GM10266 (cell line): ENCODE measurements at regions not wholly inside any gene's neighbourhood (a gene's known extent, or its start where the extent isn't known, plus 50 kb on each side); places are given as distances from the start of the nearest gene placed in this dataset.

Experiments
- DNase-seq: peaks from one replicate; pipeline ENCODE4 v3.0.0; 2012; ENCODE audit errors: extremely low spot score
- TF ChIP-seq, protein P1 (sequence below): IDR thresholded peaks from 2 replicates; pipeline ENCODE4 v1.5.1; 2012; ENCODE audit warnings: mild to moderate bottlenecking, low read depth; ENCODE audit not compliant: control insufficient read depth, insufficient read depth; ENCODE audit errors: missing control alignments

- DNase-seq, result no peak
- TF ChIP-seq, protein P1, sequence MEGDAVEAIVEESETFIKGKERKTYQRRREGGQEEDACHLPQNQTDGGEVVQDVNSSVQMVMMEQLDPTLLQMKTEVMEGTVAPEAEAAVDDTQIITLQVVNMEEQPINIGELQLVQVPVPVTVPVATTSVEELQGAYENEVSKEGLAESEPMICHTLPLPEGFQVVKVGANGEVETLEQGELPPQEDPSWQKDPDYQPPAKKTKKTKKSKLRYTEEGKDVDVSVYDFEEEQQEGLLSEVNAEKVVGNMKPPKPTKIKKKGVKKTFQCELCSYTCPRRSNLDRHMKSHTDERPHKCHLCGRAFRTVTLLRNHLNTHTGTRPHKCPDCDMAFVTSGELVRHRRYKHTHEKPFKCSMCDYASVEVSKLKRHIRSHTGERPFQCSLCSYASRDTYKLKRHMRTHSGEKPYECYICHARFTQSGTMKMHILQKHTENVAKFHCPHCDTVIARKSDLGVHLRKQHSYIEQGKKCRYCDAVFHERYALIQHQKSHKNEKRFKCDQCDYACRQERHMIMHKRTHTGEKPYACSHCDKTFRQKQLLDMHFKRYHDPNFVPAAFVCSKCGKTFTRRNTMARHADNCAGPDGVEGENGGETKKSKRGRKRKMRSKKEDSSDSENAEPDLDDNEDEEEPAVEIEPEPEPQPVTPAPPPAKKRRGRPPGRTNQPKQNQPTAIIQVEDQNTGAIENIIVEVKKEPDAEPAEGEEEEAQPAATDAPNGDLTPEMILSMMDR, result no peak
Observed at GRCh38 chr4:114479595-114479994, 119.0 kb upstream of the UGT8 start.

GRCh38 chr4:114481856-114482255 lies 116.8 kb upstream of the UGT8 start:
- TF ChIP-seq, protein P1, result no peak
- no peak for DNase-seq

- DNase-seq, result no peak
- TF ChIP-seq, protein P1, result no peak
Observed at GRCh38 chr4:114487101-114487500, 111.5 kb upstream of the UGT8 start.

GRCh38 chr4:114488301-114488982 lies 110.2 kb upstream of the UGT8 start:
- DNase-seq, result no peak
- TF ChIP-seq, protein P1, result no peak

DNA sequence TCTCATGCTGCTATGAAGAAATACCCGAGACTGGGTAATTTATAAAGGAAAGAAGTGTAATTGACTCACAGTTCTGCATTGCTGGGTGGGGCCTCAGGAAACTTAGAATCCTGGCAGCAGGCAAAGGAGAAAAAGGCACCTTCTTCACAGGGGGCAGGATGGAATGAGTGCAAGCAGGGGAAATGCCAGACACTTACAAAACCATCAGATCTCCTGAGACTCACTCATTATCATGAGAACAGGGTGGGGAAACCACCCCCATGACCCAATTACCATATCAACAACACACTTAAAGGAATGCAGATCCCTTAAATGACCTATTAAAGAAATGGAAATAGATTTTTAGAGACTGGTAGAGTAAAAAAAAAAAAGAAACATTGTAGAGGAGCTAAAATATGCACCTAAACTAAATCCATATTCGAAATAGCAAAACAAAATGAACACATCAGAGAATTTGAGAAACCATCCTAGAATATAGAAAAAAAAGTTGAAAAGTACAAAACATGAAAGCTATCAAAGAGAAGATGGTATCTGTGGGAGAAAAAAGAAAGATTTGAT lies 104.3 kb upstream of the UGT8 start:
- TF ChIP-seq, protein P1, result no peak
- no peak for DNase-seq

- TF ChIP-seq, protein P1, result no peak
- DNase-seq, result no peak
Observed at GRCh38 chr4:114495471-114495928, 103.1 kb upstream of the UGT8 start.

- TF ChIP-seq, protein P1, result no peak
- no peak for DNase-seq
Observed at GRCh38 chr4:114497116-114497515, 101.5 kb upstream of the UGT8 start.
